ENCODE measurements at regions not wholly inside any gene's neighbourhood (a gene's known extent, or its start where the extent isn't known, plus 50 kb on each side); places are given as distances from the start of the nearest gene placed in this dataset.
"Not testable (repeated sequence)": the region's sequence is repeated elsewhere in the genome, so short reads cannot be mapped to it uniquely, and the experiment has no call there.

GRCh38 chr10:21043044-21043443 is 145.9 kb upstream of the NEBL start:
- no peak for DNase-seq

GRCh38 chr10:21042536-21042935 is 145.4 kb upstream of the NEBL start:
- DNase-seq = no peak

- no peak for DNase-seq
These were observed 144.8 kb upstream of the NEBL start for GRCh38 chr10:21041763-21042458.

- DNase-seq = no peak
These were observed 142.6 kb upstream of the NEBL start for GRCh38 chr10:21039721-21040120.

GRCh38 chr10:21036757-21037156 is 139.6 kb upstream of the NEBL start:
- no peak for DNase-seq

- not testable (repeated sequence) for DNase-seq
These were observed 137.7 kb upstream of the NEBL start for GRCh38 chr10:21034770-21035169.

GRCh38 chr10:21034241-21034640 is 137.1 kb upstream of the NEBL start:
- no peak for DNase-seq

- no peak for DNase-seq
These were observed 135.6 kb upstream of the NEBL start for GRCh38 chr10:21032587-21033319.

- no peak for DNase-seq
These were observed 134.2 kb upstream of the NEBL start for GRCh38 chr10:21031232-21031795.

GRCh38 chr10:21030091-21030490 is 133.0 kb upstream of the NEBL start:
- no peak for DNase-seq

- no peak for DNase-seq
These were observed 125.7 kb upstream of the NEBL start for GRCh38 chr10:21022821-21023220.

- no peak for DNase-seq
These were observed 124.9 kb upstream of the NEBL start for GRCh38 chr10:21021843-21022594.

- no peak for DNase-seq
These were observed 124.1 kb upstream of the NEBL start for GRCh38 chr10:21021231-21021630.

- no peak for DNase-seq
These were observed 123.4 kb upstream of the NEBL start for GRCh38 chr10:21020545-21020944.

GRCh38 chr10:21019436-21019835 is 122.3 kb upstream of the NEBL start:
- DNase-seq = no peak

- no peak for DNase-seq
These were observed 118.7 kb upstream of the NEBL start for GRCh38 chr10:21015851-21016250.

- no peak for DNase-seq
These were observed 117.0 kb upstream of the NEBL start for GRCh38 chr10:21014141-21014540.

GRCh38 chr10:21011433-21012018 is 114.4 kb upstream of the NEBL start:
- no peak for DNase-seq

- no peak for DNase-seq
These were observed 113.5 kb upstream of the NEBL start for GRCh38 chr10:21010615-21011014.

GRCh38 chr10:21003240-21003822 is 106.2 kb upstream of the NEBL start:
- DNase-seq = no peak

- no peak for DNase-seq
These were observed 105.2 kb upstream of the NEBL start for GRCh38 chr10:21002091-21002878.

- no peak for DNase-seq
These were observed 102.6 kb upstream of the NEBL start for GRCh38 chr10:20999699-21000098.
